Natural killer cell (primary cell): ENCODE measurements at regions not wholly inside any gene's neighbourhood (a gene's known extent, or its start where the extent isn't known, plus 50 kb on each side); places are given as distances from the start of the nearest gene placed in this dataset.

ENCODE experiments used
- ATAC-seq, 3 donors: fragments of 150-1000 bp in 2 of 3; fragments of 200-7000 bp in 1 of 3; cut with Tn5 transposase; 1 replicate in 1 of 3; 2 replicates in 2 of 3; pipeline ENCODE4 v1.10.0; 2021; ENCODE audit warnings: mild to moderate bottlenecking in 2 of 3, moderate library complexity in 2 of 3
- DNase-seq, 2 donors: peaks; one replicate each; pipeline versions ENCODE4 v3.0.0 to v3.0.0-alpha.2; 2013 to 2021; ENCODE audit warnings: mixed read lengths in 1 of 2
- H3K27ac ChIP-seq: one replicate; pipeline ENCODE4 v1.5.1; 2013; ENCODE audit warnings: mild to moderate bottlenecking, low read length
- H3K27me3 ChIP-seq: one replicate; pipeline ENCODE4 v1.6.1; 2013; ENCODE audit warnings: low read length; ENCODE audit not compliant: control insufficient read depth, insufficient read depth
- H3K36me3 ChIP-seq: one replicate; pipeline ENCODE4 v1.6.1; 2013; ENCODE audit warnings: low read length; ENCODE audit not compliant: control insufficient read depth, insufficient read depth
- H3K4me1 ChIP-seq: one replicate; pipeline ENCODE4 v1.6.1; 2013; ENCODE audit warnings: low read length; ENCODE audit not compliant: control insufficient read depth, insufficient read depth
- H3K4me3 ChIP-seq: one replicate; pipeline ENCODE4 v1.5.1; 2013; ENCODE audit warnings: low read length
- H3K9me3 ChIP-seq: one replicate; pipeline ENCODE4 v1.6.1; 2013; ENCODE audit warnings: low read length; ENCODE audit not compliant: control insufficient read depth, insufficient read depth
- H3K27ac Mint-ChIP-seq, 2 donors: one replicate each; pipeline ENCODE4 v1.8.0; 2022; ENCODE audit warnings: mild to moderate bottlenecking in 2 of 2, mixed read lengths in 2 of 2, moderate library complexity in 1 of 2
- H3K27me3 Mint-ChIP-seq, 2 donors: one replicate each; pipeline ENCODE4 v1.8.0; 2022; ENCODE audit warnings: low read depth in 2 of 2, mixed read lengths in 2 of 2
- H3K36me3 Mint-ChIP-seq: one replicate; pipeline ENCODE4 v1.8.0; 2022; ENCODE audit warnings: mixed read lengths
- H3K4me1 Mint-ChIP-seq, 2 donors: one replicate each; pipeline ENCODE4 v1.8.0; 2022; ENCODE audit warnings: mixed read lengths in 2 of 2
- H3K4me3 Mint-ChIP-seq: one replicate; pipeline ENCODE4 v1.8.0; 2022; ENCODE audit warnings: mild to moderate bottlenecking, moderate library complexity, mixed read lengths
- H3K9me3 Mint-ChIP-seq, 2 donors: one replicate each; pipeline ENCODE4 v1.8.0; 2022; ENCODE audit warnings: mixed read lengths in 2 of 2
- WGBS: methylation state at CpG from one replicate; pipeline ENCODE4 v1.1.7; 2013; ENCODE audit warnings: missing lambda C conversion rate; ENCODE audit not compliant: insufficient coverage; 5-methylcytosine and 5-hydroxymethylcytosine counted together
- intact Hi-C: fragments of 100-400 bp; cut with micrococcal nuclease; formaldehyde crosslinking; loops from one replicate; pipeline ENCODE4 v1.14.2; 2022
- TF ChIP-seq, protein P1 (sequence below): fragments of 200-600 bp; IDR thresholded peaks from one replicate; pipeline ENCODE4 v1.8.0; 2022; ENCODE audit warnings: antibody characterized with exemption

DNA sequence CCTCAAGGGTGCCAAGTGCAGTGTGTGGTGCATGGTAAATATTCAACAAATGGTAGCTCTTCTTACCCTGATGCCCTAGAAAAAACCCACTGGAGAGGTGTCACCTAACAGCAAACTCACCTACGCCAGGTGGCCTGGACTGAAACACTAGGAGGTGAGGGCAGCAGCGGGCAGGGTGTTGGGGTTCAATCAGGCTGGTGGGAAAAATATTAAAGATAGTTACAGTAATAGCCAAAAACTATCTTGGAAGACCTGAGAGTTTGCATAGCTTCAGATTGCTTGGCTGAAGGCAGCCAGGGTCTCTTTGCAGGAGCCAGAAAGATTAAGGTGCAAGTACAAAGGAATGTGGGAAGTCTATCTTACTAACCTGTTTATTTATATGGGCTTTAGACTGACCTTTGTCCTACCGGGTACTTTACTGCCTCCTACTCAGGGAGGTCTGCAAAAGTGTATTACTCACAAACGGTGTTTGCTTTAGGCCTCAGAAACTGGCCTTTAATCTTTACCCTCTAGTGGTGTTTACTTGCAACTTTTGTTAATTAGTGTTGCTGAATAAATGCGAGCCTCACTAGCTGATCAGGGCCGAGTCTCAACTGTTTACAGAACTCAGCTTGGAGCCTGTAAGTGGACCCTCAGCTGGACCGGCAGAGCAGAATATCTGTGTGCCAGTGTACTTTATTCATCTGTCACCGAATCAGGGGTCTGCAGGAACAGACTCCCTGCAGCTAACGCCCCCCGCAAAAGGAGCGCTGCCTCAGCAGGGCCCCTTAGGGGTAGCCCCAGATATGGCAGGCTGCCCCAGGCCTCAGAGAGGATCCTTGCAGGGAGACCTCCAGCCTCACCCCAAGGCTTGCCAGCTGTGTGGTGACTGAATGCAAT lies 63.9 kb downstream of the SYF2 start:
- H3K4me1 Mint-ChIP-seq = no peaks in the 10 kb centered on the region
- no peaks in the 10 kb centered on the region for H3K36me3 Mint-ChIP-seq
- no peak overlapping the region for H3K4me3 ChIP-seq
- H3K36me3 ChIP-seq = no peaks in the 10 kb centered on the region
- intact Hi-C loops = no loop called here
- TF ChIP-seq, protein P1, sequence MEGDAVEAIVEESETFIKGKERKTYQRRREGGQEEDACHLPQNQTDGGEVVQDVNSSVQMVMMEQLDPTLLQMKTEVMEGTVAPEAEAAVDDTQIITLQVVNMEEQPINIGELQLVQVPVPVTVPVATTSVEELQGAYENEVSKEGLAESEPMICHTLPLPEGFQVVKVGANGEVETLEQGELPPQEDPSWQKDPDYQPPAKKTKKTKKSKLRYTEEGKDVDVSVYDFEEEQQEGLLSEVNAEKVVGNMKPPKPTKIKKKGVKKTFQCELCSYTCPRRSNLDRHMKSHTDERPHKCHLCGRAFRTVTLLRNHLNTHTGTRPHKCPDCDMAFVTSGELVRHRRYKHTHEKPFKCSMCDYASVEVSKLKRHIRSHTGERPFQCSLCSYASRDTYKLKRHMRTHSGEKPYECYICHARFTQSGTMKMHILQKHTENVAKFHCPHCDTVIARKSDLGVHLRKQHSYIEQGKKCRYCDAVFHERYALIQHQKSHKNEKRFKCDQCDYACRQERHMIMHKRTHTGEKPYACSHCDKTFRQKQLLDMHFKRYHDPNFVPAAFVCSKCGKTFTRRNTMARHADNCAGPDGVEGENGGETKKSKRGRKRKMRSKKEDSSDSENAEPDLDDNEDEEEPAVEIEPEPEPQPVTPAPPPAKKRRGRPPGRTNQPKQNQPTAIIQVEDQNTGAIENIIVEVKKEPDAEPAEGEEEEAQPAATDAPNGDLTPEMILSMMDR = no peak
- no peaks in the 10 kb centered on the region for H3K4me1 ChIP-seq
- H3K27ac Mint-ChIP-seq = no peak overlapping the region
- peaks cover 5 to 7% of the 10 kb centered on the region in 2 donors for H3K27me3 Mint-ChIP-seq
- DNase-seq (no peak), ATAC-seq (no peak)
- H3K27ac ChIP-seq = no peak overlapping the region
- no peaks in the 10 kb centered on the region for H3K27me3 ChIP-seq
- H3K9me3 Mint-ChIP-seq = no peaks in the 10 kb centered on the region
- 96% methylated on average over 11 of the region's 11 CpGs for WGBS
- no peak overlapping the region for H3K4me3 Mint-ChIP-seq
- H3K9me3 ChIP-seq = no peaks in the 10 kb centered on the region

DNA sequence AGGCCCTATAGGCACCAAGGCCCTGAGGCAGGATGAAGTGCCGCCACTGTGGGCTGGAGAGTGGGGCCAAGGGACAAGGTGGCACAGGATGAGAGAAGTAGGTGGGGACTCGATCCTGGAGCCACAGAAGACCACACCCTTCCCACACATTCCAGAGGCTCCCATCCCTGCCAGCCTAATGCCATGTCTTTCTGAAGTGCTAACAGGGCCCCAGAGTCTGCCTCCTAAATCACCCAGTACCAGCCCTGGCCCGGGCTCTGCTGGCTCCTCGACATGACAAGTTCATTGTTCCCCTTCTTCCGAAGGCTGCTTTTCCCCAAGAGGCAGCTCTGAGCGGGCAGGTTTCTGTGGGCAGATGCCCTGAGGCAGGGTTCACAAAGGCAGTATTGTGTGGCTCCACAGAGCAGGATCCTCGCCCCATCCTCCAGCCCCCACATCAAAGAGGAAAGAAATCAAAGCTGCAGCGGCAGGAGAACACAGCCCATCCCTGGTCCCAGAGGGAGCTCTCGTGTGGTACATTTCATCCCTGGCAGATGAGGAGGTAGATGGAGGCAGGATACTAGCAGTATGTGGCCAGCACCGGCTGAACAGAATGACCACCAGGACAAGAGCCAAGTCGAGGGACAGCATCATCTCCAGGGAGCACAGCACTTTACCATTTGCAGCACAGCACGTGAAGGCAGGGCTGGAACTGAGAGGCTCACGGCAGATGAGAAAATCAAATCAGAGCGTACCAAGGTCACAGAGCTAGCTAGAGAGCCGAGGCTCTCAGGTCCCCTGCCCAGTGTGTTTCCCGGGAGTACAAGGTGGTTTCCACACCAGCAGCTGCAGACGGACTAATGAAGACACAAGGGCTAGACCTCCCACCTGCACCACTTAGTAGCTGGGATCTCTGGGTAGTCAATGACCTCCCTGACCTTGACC lies 64.8 kb downstream of the SYF2 start:
- DNase-seq = no peak
- H3K4me1 ChIP-seq = no peaks in the 10 kb centered on the region
- H3K4me3 ChIP-seq = no peak overlapping the region
- ATAC-seq = no peak
- TF ChIP-seq, protein P1 = no peak
- H3K36me3 ChIP-seq = no peaks in the 10 kb centered on the region
- Mint-ChIP-seq H3K9me3 (no peaks in the 10 kb centered on the region), H3K36me3 (no peaks in the 10 kb centered on the region), H3K27ac (no peak overlapping the region), H3K4me3 (no peak overlapping the region), H3K4me1 (no peaks in the 10 kb centered on the region), H3K27me3 (peaks cover 5 to 12% of the 10 kb centered on the region in 2 donors)
- H3K27ac ChIP-seq = no peak overlapping the region
- 74% methylated on average over 17 of the region's 17 CpGs for WGBS
- intact Hi-C loops = no loop called here
- no peaks in the 10 kb centered on the region for H3K9me3 ChIP-seq
- no peaks in the 10 kb centered on the region for H3K27me3 ChIP-seq

DNA sequence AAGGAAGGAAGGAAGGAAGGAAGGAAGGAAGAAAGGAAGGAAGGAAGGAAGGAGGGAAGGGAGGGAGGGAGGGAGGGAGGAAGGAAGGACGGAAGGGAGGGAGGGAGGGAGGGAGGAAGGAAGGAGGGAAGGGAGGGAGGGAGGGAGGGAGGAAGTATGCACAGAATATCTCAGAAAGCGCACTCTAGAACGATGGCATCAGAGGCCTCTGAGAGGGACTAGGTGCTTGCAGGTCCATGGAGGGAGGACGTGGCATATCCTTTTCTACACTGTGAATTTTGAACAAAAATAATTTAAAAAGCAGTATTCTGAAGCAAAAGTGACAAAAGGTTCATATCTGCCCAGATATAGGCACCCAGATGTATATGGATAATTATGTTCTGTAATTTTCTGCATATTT lies 65.5 kb downstream of the SYF2 start:
- DNase-seq (no peak), ATAC-seq (no peak)
- Histone ChIP-seq H3K27ac (no peak overlapping the region), H3K4me3 (no peak overlapping the region), H3K27me3 (no peaks in the 10 kb centered on the region), H3K4me1 (no peaks in the 10 kb centered on the region), H3K9me3 (no peaks in the 10 kb centered on the region), H3K36me3 (no peaks in the 10 kb centered on the region)
- intact Hi-C loops = no loop called here
- H3K27me3 Mint-ChIP-seq = peaks cover 5 to 19% of the 10 kb centered on the region in 2 donors
- 97% methylated on average over 3 of the region's 4 CpGs for WGBS
- no peaks in the 10 kb centered on the region for H3K9me3 Mint-ChIP-seq
- TF ChIP-seq, protein P1 = no peak
- no peak overlapping the region for H3K4me3 Mint-ChIP-seq
- H3K36me3 Mint-ChIP-seq = no peaks in the 10 kb centered on the region
- H3K27ac Mint-ChIP-seq = no peak overlapping the region
- H3K4me1 Mint-ChIP-seq = no peaks in the 10 kb centered on the region
